GM12878 (cell line): ENCODE measurements at regions not wholly inside any gene's neighbourhood (a gene's known extent, or its start where the extent isn't known, plus 50 kb on each side); places are given as distances from the start of the nearest gene placed in this dataset.

Experiments used
- BMI1 ChIP-seq: fragments of 450-650 bp; IDR thresholded peaks from 2 replicates; pipeline ENCODE4 v1.6.1; 2016; ENCODE audit warnings: mild to moderate bottlenecking, moderate library complexity, borderline replicate concordance
- CBX5 ChIP-seq: sonication (generic); IDR thresholded peaks from 2 replicates; pipeline ENCODE4 v1.6.1; 2016; ENCODE audit warnings: low read depth, moderate library complexity, mild to moderate bottlenecking, inconsistent platforms
- CREB1 ChIP-seq: IDR thresholded peaks from 2 replicates; pipeline ENCODE4 v1.6.1; 2012; ENCODE audit warnings: low read depth, mild to moderate bottlenecking, inconsistent platforms
- JUNB ChIP-seq: IDR thresholded peaks from 2 replicates; pipeline ENCODE4 v1.6.1; 2016; ENCODE audit warnings: antibody characterized with exemption, mild to moderate bottlenecking
- POLR2AphosphoS2 ChIP-seq: IDR thresholded peaks from 2 replicates; pipeline ENCODE4 v1.6.1; 2011; ENCODE audit warnings: low read depth, mild to moderate bottlenecking, low read length, improper control_type of control experiment, moderate library complexity
- POLR2AphosphoS5 ChIP-seq: IDR thresholded peaks from 2 replicates; pipeline ENCODE4 v1.6.1; 2011; ENCODE audit warnings: mild to moderate bottlenecking, low read length, inconsistent platforms
- RBBP5 ChIP-seq: fragments of 200-600 bp; sonication (generic); conservative IDR thresholded peaks from 2 replicates; pipeline ENCODE4 v1.6.1; 2016
- SIN3A ChIP-seq: IDR thresholded peaks from 2 replicates; pipeline ENCODE4 v1.6.1; 2012; ENCODE audit warnings: low read depth, low read length, improper control_type of control experiment
- YY1 ChIP-seq: IDR thresholded peaks from 2 replicates; pipeline ENCODE4 v1.6.1; 2011; ENCODE audit warnings: low read depth, mild to moderate bottlenecking, low read length
- ZNF274 ChIP-seq: IDR thresholded peaks from one replicate; pipeline ENCODE4 v1.8.0; 2011; ENCODE audit not compliant: insufficient read length, insufficient read depth
- TF ChIP-seq, protein P1 (sequence below), 3 experiments: IDR thresholded peaks in 2 of 3; conservative IDR thresholded peaks in 1 of 3; 2 replicates each; pipeline ENCODE4 v1.5.1; 2011; ENCODE audit warnings: low read depth in 3 of 3, low read length in 3 of 3, mild to moderate bottlenecking in 3 of 3, control low read depth in 2 of 3, moderate library complexity in 2 of 3, inconsistent platforms in 1 of 3, mixed read lengths in 1 of 3; ENCODE audit not compliant: control insufficient read depth in 2 of 3, insufficient read depth in 1 of 3; ENCODE audit errors: extremely low read depth in 1 of 3
- TF ChIP-seq, protein P2 (sequence below): IDR thresholded peaks from 2 replicates; pipeline ENCODE4 v1.6.1; 2012; ENCODE audit warnings: mild to moderate bottlenecking, low read depth, low read length

GRCh38 chr18:72339976-72340375, 204.2 kb downstream of the CBLN2 start:
- TF ChIP-seq, protein P1, sequence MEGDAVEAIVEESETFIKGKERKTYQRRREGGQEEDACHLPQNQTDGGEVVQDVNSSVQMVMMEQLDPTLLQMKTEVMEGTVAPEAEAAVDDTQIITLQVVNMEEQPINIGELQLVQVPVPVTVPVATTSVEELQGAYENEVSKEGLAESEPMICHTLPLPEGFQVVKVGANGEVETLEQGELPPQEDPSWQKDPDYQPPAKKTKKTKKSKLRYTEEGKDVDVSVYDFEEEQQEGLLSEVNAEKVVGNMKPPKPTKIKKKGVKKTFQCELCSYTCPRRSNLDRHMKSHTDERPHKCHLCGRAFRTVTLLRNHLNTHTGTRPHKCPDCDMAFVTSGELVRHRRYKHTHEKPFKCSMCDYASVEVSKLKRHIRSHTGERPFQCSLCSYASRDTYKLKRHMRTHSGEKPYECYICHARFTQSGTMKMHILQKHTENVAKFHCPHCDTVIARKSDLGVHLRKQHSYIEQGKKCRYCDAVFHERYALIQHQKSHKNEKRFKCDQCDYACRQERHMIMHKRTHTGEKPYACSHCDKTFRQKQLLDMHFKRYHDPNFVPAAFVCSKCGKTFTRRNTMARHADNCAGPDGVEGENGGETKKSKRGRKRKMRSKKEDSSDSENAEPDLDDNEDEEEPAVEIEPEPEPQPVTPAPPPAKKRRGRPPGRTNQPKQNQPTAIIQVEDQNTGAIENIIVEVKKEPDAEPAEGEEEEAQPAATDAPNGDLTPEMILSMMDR (IDR thresholded peaks at IDR 0.05 in 2 of 3, conservative IDR thresholded peaks at IDR 0.05 in 1 of 3; ENCODE audit: control insufficient read depth in 2 of 3, extremely low read depth in 1 of 3, insufficient read depth in 1 of 3, low read depth in 3 of 3, low read length in 3 of 3): no peak
- no peak for TF ChIP-seq ZNF274
- TF ChIP-seq JUNB: no peak
- TF ChIP-seq BMI1: no peak
- TF ChIP-seq, protein P2, sequence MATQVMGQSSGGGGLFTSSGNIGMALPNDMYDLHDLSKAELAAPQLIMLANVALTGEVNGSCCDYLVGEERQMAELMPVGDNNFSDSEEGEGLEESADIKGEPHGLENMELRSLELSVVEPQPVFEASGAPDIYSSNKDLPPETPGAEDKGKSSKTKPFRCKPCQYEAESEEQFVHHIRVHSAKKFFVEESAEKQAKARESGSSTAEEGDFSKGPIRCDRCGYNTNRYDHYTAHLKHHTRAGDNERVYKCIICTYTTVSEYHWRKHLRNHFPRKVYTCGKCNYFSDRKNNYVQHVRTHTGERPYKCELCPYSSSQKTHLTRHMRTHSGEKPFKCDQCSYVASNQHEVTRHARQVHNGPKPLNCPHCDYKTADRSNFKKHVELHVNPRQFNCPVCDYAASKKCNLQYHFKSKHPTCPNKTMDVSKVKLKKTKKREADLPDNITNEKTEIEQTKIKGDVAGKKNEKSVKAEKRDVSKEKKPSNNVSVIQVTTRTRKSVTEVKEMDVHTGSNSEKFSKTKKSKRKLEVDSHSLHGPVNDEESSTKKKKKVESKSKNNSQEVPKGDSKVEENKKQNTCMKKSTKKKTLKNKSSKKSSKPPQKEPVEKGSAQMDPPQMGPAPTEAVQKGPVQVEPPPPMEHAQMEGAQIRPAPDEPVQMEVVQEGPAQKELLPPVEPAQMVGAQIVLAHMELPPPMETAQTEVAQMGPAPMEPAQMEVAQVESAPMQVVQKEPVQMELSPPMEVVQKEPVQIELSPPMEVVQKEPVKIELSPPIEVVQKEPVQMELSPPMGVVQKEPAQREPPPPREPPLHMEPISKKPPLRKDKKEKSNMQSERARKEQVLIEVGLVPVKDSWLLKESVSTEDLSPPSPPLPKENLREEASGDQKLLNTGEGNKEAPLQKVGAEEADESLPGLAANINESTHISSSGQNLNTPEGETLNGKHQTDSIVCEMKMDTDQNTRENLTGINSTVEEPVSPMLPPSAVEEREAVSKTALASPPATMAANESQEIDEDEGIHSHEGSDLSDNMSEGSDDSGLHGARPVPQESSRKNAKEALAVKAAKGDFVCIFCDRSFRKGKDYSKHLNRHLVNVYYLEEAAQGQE: no peak
- no peak for TF ChIP-seq CBX5
- no peak for TF ChIP-seq CREB1
- no peak for TF ChIP-seq POLR2AphosphoS2
- no peak for TF ChIP-seq YY1
- TF ChIP-seq RBBP5: no peak
- TF ChIP-seq POLR2AphosphoS5: no peak
- no peak for TF ChIP-seq SIN3A
